ENCODE measurements at regions not wholly inside any gene's neighbourhood (a gene's known extent, or its start where the extent isn't known, plus 50 kb on each side); places are given as distances from the start of the nearest gene placed in this dataset.
"Not testable (repeated sequence)": the region's sequence is repeated elsewhere in the genome, so short reads cannot be mapped to it uniquely, and the experiment has no call there.

DNA sequence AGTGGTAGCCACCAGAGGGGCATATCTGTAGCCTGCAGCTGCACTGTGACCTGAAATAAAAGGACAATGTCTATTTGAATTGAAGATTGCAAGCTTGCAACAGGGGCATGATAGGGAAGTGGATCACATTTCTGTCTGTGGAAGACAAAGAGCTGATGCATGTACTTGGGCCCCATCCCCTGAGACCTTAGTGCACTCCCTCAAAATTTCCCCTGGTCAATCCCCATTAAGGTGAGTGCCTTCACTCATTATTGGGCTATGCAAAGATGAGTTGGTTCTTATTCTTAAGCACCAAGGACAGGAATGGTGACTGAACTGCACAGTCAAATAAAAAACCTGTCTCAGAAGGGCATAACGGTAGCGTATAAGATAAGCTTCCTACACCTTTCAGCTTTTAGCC, 273.1 kb upstream of the ARSJ start:
- DNase-seq = no peak

DNA sequence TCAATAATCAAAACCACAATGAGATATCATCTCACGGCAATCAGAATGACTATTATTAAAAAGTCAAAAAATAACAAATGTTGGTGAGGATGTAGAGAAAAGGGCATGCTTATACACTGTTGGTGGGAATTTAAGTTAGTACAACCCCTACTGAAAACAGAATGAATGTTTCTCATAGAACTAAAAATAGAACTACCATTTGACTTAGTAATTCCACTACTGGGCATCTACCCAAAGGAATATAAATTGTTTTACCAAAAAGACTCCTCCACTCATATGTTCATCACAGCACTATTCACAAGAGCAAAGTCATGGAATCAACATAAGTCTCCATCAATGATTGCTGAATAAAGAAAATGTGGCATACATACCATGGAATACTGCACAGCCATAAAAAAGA, 278.1 kb upstream of the ARSJ start:
- no peak for DNase-seq

GRCh38 chr4:114262421-114262820, 283.0 kb upstream of the ARSJ start:
- not testable (repeated sequence) for DNase-seq

- no peak for DNase-seq
Measured at GRCh38 chr4:114263233-114263632, 283.8 kb upstream of the ARSJ start.

DNA sequence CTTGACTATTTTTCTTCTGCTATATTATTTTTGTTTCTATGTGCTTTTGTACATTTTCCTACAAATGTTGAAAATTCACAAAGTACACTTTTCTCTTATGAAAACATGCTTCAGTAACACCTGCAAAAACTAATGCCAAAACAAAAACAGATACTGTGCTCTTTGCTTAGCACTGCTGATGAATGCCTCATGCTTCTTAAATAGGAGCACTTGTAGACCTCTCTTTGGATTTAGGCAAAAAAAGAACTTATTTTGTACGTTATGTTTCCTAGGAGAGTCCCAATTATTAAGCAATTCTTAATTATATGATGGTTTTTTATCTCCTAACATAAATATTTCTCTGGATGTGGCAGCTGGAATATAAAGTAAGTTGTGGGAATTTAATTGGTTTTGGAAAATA, 285.0 kb upstream of the ARSJ start:
- DNase-seq = no peak

DNA sequence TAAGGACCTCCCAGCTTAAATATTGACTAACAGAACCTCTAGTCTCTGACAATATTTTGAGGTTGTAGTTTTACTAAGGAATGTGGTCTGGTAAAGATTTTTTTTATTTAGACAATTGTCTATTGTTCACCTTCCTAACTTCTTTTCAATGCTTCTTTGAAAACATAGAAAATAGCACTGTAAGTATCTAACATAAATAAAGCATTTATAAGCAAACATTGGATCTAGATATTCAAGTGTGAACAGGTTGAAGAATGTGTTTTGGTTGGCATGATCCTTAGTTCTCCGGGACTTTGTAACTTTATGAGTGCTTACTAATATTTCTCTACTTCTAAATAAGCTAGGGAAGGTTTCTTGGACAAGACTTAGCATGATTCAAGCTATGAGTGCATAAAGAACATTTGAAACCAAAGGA, 285.4 kb upstream of the ARSJ start:
- DNase-seq = no peak

- DNase-seq = no peak
Measured at GRCh38 chr4:114265342-114265741, 285.9 kb upstream of the ARSJ start.

DNA sequence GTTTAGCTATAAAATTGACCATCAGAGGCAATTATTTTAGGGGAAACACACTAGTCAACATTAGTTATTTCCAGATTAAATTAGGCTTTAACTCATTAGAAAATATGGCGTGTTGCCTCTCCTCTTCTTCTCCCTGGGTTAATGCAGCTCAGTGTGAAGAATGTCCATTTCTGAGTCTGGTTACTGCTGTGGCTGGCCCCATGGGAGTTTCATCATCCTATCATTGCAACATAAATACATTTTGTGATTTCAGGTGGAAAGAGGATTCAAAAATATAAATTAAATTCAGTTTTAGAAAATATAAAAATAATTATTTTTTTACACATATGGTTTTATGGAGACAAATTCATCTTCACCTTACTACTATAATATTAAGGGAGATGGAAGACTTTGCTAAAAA, 288.5 kb upstream of the ARSJ start:
- no peak for DNase-seq

DNA sequence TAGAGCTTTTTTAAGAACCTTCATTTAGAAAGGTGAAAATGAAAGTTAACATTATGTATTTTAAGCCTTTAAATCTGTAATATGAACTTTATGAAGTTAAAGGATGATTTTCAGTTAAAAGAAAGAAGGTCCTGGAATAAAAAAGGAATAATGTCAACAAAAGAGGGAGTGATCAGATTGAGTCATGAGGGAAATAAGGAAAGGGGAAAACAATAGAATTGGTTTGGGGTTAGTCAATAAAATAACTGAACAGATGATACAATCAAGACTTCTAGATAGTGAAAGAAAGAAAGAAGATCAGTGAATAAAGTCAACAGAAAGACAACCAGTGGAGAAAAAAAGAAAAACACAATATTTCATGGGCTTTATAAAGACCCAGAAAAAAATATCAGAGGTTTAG, 291.6 kb upstream of the ARSJ start:
- no peak for DNase-seq

DNA sequence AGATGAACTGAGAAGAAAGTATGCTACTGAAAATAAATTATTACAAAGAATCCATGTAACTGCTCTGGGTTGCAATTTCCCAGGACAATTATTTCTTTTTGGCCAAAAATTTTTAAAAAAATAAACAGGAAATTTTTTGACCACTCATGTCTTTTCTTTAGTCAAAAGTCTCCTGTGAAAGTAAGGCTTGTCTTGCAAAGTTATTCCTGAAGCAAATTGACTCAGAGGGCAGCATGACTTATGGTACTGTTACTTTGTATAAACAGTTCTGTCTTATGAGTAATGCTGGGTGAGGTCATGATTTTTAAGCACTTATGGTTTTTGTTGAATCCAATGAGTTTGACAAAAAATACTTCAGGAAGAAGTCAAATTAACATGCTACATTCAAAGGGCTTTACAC, 292.8 kb upstream of the ARSJ start:
- no peak for DNase-seq

DNA sequence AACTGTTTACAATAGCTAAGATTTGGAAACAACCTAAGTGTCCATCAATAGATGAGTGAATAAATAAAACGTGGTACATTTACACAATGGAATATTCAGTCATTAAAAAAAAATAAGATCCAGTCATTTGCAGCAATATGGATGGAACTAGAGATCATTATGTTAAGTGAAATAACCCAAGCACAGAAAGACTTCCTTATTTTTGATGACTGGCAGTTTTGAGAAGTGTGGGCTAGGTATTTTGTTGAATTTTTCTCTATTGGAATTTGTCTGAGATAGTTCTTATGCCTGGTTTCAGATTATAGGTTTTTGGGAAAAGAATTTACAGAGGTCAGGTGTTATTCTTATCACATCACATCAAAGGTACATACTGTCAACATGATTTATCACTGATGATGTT, 293.8 kb upstream of the ARSJ start:
- DNase-seq = no peak

GRCh38 chr4:114277690-114278089, 298.2 kb upstream of the ARSJ start:
- DNase-seq = no peak

DNA sequence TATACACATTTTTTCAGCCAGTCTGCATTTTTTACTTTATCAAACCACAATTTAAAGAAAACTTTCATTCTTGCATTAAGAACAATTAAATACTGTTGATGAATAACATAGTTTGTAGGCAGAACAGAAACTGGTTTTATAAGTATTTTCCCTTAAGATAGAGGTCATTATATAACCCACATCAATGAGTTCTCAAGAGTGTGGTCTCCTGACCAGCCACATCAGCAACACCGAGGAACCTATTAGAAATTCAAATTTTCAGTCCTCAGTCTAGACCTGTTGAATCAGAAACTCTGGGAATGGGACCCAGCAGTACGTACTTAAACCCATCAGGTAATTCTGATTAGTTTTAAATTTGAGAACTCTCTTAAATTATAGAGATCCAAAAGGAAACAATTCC, 299.6 kb upstream of the ARSJ start:
- DNase-seq = no peak

DNA sequence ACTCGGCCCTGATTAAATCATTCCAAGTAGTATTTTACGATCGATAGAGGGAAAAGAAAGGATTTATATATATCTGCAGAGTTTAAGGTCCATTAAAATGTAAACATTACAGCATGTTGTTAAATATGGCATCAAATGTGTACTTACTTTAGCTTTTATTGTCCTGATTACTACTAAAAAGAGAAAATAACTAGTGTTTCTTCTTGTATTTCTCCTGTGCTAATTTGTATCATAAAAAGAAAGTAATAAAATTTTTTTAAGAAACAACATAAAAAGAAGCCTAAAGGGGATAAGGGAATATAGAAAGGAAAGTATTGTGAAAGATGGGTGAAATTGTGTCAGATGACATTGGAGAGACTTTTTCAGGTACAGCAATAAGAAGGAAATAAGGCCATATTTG, 300.3 kb upstream of the ARSJ start:
- no peak for DNase-seq

GRCh38 chr4:114280645-114281044, 301.2 kb upstream of the ARSJ start:
- no peak for DNase-seq

DNA sequence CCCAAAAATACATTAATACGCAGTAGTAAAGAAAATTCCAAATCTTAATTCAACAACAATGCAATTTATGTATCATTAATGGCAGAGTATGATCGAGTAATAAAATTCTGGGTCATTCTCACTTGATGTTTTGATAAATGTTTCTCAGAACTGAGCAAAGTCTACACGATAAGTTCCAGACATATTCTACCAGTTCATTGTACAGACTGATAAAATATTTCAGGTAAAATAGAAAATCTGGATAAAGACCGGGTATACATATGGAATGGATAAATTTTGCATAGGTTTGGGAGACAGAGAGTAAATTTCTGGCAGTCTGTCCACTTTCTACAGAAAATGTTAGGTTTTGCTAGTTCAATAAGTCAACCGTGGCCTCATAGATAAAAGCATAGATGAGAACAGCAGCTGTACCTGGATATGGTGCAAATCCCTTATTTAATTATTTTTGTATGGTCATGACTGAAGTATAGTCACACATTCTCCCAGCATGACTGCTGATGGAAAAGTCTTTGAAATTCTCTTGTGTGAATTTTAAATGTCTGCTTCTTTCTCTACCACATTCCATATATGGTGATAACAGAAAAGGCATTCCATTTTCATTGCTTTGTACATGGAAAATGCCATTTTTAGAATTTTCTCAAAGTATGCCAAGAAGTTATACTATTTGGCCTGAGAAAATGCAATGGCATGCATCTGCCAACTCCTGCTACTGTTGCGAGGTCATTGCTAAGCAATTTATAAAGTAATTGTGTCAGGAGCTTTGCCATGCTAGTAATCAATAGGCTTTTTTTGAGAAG, 301.9 kb upstream of the ARSJ start:
- DNase-seq = no peak

GRCh38 chr4:114282937-114283336, 303.5 kb upstream of the ARSJ start:
- no peak for DNase-seq

DNA sequence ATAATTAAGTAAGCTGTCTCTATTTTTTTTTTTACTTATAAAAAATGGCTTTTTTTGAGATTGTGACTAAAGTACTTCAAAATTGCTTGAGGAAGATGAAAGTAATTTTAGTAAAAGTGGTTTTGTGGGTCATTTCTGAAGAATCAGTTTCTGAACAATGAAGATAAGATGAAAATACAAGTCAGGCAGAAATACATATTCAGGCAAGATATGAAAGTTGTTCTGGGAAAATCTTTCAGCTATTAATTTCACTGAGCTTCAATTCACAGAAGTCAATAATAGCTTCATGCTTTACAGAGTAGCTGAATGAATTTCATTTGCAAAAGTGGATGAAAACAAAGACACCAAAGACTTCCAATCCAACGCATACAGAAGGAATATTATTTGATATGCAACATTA, 305.2 kb upstream of the ARSJ start:
- DNase-seq = no peak

GRCh38 chr4:114286262-114286810, 306.9 kb upstream of the ARSJ start:
- DNase-seq = no peak

- DNase-seq = no peak
Measured at GRCh38 chr4:114287079-114287696, 307.7 kb upstream of the ARSJ start.

DNA sequence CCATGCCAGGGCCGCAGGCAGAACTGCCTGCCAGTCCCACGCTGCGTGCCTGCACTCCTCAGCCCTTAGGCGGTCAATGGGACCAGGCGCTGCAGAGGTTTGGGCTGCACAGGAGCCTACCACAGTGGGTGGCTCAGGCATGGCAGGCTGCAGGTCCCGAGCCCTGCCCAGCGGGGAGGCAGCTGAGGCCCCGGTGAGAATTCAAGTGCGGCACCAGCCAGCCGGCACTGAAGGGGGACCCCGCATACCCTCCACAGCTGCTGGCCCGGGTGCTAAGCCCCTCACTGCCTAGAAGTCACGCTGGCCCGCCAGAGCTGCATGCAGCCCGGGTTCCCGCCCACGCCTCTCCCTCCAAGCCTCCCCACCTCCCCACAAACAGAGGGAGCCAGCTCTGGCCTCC, 302.5 kb upstream of the UGT8 start:
- no peak for DNase-seq

- DNase-seq = no peak
Measured at GRCh38 chr4:114302472-114302871, 296.1 kb upstream of the UGT8 start.

DNA sequence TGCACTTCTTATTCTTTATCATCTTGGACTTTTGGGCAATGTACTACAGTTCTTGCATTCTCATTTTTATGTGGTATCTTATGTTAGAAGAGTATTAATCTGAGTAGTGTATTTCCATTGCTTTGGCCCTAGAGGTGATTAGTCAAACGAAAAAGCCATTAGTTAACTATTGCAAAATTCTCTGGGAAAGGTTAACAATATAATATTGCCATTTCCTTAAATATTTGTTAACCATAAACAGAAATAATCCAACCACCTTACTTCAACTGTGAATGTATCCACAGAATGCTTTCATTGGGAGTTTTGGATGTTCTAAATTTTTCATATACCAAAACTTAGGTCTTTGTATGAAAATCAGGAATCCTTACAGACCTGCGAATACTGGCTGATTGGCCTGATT, 294.6 kb upstream of the UGT8 start:
- DNase-seq = no peak

DNA sequence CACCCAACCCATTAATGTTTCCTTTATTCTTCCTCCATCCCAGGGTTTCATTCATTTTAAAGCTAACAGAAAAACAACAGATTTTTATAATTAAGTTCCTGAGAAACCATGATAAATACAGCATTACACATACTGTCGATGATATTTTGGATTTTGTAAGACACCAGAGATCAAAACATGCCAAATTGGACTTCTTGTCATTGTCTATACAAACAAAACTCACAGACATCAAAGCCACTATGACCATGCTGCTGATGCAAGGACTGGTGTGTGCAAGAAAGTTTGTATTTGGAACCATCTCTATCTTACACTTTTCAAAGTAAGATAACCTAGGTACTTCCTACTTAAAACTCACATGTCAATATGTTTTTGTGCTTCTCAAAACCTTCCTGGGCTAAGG, 294.0 kb upstream of the UGT8 start:
- DNase-seq = no peak

- DNase-seq = no peak
Measured at GRCh38 chr4:114306946-114307345, 291.7 kb upstream of the UGT8 start.

Measured in GOT3 (cell line).